AG09309 (cell line): ENCODE measurements at regions not wholly inside any gene's neighbourhood (a gene's known extent, or its start where the extent isn't known, plus 50 kb on each side); places are given as distances from the start of the nearest gene placed in this dataset.

ENCODE experiments used
- DNase-seq: peaks from one replicate; pipeline ENCODE4 v3.0.0-alpha.2; 2010; ENCODE audit warnings: low read depth
- H3K4me3 ChIP-seq: 2 replicates; pipeline ENCODE4 v1.5.1; 2011; ENCODE audit warnings: mild to moderate bottlenecking, low read depth, low read length, moderate library complexity; ENCODE audit not compliant: control insufficient read depth
- CTCF ChIP-seq: IDR thresholded peaks from 2 replicates; pipeline ENCODE4 v1.5.1; 2011; ENCODE audit warnings: mild to moderate bottlenecking, low read depth, low read length, inconsistent platforms; ENCODE audit not compliant: insufficient read depth, control insufficient read depth; ENCODE audit errors: missing control alignments

- no peak for TF ChIP-seq CTCF
- H3K4me3 ChIP-seq = no peak overlapping the region
- DNase-seq = no peak
Measured at GRCh38 chr2:104616856-104617255, 237.1 kb upstream of the POU3F3 start.

- TF ChIP-seq CTCF = no peak
- DNase-seq = no peak
- H3K4me3 ChIP-seq = no peak overlapping the region
Measured at GRCh38 chr2:104620801-104621200, 233.1 kb upstream of the POU3F3 start.

- no peak for DNase-seq
- H3K4me3 ChIP-seq = no peak overlapping the region
- no peak for TF ChIP-seq CTCF
Measured at GRCh38 chr2:104635608-104636007, 218.3 kb upstream of the POU3F3 start.

GRCh38 chr2:104638190-104638858, 215.6 kb upstream of the POU3F3 start:
- no peak for TF ChIP-seq CTCF
- H3K4me3 ChIP-seq = no peak overlapping the region
- DNase-seq = no peak

- no peak overlapping the region for H3K4me3 ChIP-seq
- no peak for DNase-seq
- no peak for TF ChIP-seq CTCF
Measured at GRCh38 chr2:104638859-104639202, 215.1 kb upstream of the POU3F3 start.

- H3K4me3 ChIP-seq = no peak overlapping the region
- TF ChIP-seq CTCF = no peak
- DNase-seq = no peak
Measured at GRCh38 chr2:104641786-104642185, 212.1 kb upstream of the POU3F3 start.

- no peak for DNase-seq
- H3K4me3 ChIP-seq = no peak overlapping the region
- TF ChIP-seq CTCF = no peak
Measured at GRCh38 chr2:104648376-104648775, 205.5 kb upstream of the POU3F3 start.
